ENCODE measurements at regions not wholly inside any gene's neighbourhood (a gene's known extent, or its start where the extent isn't known, plus 50 kb on each side); places are given as distances from the start of the nearest gene placed in this dataset.

- no peak for DNase-seq (ENCODE audit: low spot score)
- no peak for TF ChIP-seq CTCF (IDR thresholded peaks at IDR 0.05)
- ATAC-seq (ENCODE audit: low FRiP score) = no peak
Observed at GRCh38 chr17:73777131-73777449, 132.8 kb upstream of the SDK2 start.

GRCh38 chr17:73782231-73782630 is 138.0 kb upstream of the SDK2 start:
- ATAC-seq (ENCODE audit: low FRiP score) (no peak), DNase-seq (ENCODE audit: low spot score) (no peak)
- TF ChIP-seq CTCF (IDR thresholded peaks at IDR 0.05) = no peak

- ATAC-seq (ENCODE audit: low FRiP score) = no peak
- DNase-seq (ENCODE audit: low spot score) = no peak
Observed at GRCh38 chr17:73782641-73783381, 138.6 kb upstream of the SDK2 start.

GRCh38 chr17:73783382-73783766 is 139.1 kb upstream of the SDK2 start:
- TF ChIP-seq CTCF (IDR thresholded peaks at IDR 0.05) = no peak

More at GRCh38 chr17:73782641-73783381, 138.6 kb upstream of the SDK2 start:
- no peak for TF ChIP-seq CTCF (IDR thresholded peaks at IDR 0.05)

GRCh38 chr17:73783945-73784603 is 139.8 kb upstream of the SDK2 start:
- ATAC-seq (ENCODE audit: low FRiP score) = no peak
- no peak for TF ChIP-seq CTCF (IDR thresholded peaks at IDR 0.05)
- no peak for DNase-seq (ENCODE audit: low spot score)

More at GRCh38 chr17:73783382-73783766, 139.1 kb upstream of the SDK2 start:
- ATAC-seq (ENCODE audit: low FRiP score) (no peak), DNase-seq (ENCODE audit: low spot score) (no peak)

- DNase-seq (ENCODE audit: low spot score) = no peak
- no peak for ATAC-seq (ENCODE audit: low FRiP score)
- no peak for TF ChIP-seq CTCF (IDR thresholded peaks at IDR 0.05)
Observed at GRCh38 chr17:73785496-73785895, 141.3 kb upstream of the SDK2 start.

Measured in omental fat pad (tissue), 3 donors.